HG02885 (cell line): ENCODE measurements at regions not wholly inside any gene's neighbourhood (a gene's known extent, or its start where the extent isn't known, plus 50 kb on each side); places are given as distances from the start of the nearest gene placed in this dataset.
A peak's percentile ranks its signal among the peaks of the same experiment; 100 is the strongest.
"Not testable (repeated sequence)": the region's sequence is repeated elsewhere in the genome, so short reads cannot be mapped to it uniquely, and the experiment has no call there.

Experiments used
- ATAC-seq: cut with Tn5 transposase; IDR thresholded peaks from one replicate; pipeline ENCODE4 v1.9.1; 2021; ENCODE audit warnings: mild to moderate bottlenecking; ENCODE audit not compliant: unreplicated experiment, poor library complexity

DNA sequence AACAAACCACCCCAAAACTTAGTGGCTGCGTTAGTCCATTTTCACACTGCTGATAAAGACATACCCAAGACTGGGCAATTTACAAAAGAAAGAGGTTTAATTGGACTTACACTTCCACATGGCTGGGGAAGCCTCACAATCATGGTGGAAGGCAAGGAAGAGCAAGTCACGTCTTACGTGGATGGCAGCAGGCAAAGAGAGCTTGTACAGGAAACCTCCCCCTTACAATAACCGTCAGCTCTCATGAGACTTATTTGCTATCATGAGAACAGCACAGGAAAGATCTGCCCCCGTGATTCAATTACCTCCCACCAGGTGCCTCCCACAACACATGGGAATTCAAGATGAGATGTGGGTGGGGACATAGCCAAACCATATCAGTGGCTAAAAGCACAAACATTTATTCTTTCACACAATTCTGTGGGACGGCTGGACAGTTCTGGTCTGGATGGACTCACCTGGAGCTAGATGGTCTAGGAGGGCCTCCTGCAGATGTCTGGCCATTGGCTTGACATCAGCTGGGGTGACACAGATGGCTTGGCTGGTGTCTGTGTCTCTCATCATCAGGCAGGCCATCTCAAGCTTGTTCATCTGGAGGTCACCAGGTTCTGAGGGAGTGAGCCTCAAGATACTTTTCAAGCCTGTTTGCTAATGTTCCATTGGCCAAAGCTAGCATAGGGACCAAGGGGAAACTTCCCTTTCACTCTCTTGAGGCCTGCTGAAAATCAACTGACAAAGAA lies 104.1 kb downstream of the SMIM20 start:
- ATAC-seq = not testable (repeated sequence)

DNA sequence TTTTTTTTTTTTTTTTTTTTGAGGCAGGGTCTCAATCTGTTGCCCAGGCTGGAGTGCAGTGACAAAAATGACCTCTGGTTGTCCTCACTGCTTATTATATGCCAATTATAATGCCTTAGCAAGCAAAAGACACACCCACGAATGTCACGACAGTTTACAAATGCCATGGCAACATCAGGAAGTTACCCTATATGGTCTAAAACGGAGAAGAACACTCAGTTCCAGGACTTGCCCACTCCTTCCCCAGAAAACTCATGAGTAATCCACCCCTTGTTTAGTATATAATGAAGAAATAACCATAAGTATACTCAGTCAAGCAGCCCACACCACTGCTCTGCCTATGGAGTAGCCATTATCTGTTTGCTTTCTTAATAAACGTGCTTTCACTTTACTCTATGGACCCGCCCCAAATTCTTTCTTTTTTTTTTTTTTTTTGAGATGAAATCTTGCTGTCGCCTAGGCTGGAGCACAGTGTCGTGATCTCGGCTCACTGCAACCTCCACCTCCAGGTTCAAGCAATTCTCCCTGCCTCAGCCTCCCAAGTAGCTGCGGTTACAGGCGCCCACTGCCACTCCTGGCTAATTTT lies 106.2 kb downstream of the SMIM20 start:
- no peak for ATAC-seq

DNA sequence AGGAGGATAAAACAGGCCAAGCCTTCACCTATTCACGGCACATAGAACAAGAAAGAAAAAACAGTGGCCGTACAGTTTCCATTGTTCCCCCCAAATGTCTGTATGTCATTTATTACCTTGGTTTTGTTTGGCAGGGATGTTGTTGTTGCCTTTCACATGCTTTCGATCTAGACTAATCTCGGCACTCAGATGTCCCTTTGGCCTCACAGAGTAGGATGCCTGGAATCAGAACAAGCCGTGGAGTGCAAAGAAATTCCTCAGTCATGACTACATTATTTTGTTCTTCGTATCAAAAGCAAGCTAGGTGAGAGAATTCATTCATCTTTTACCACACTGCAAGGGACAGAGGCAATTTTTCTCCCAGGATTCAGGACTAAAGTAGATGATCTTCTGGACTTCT lies 106.9 kb downstream of the SMIM20 start:
- ATAC-seq = no peak

DNA sequence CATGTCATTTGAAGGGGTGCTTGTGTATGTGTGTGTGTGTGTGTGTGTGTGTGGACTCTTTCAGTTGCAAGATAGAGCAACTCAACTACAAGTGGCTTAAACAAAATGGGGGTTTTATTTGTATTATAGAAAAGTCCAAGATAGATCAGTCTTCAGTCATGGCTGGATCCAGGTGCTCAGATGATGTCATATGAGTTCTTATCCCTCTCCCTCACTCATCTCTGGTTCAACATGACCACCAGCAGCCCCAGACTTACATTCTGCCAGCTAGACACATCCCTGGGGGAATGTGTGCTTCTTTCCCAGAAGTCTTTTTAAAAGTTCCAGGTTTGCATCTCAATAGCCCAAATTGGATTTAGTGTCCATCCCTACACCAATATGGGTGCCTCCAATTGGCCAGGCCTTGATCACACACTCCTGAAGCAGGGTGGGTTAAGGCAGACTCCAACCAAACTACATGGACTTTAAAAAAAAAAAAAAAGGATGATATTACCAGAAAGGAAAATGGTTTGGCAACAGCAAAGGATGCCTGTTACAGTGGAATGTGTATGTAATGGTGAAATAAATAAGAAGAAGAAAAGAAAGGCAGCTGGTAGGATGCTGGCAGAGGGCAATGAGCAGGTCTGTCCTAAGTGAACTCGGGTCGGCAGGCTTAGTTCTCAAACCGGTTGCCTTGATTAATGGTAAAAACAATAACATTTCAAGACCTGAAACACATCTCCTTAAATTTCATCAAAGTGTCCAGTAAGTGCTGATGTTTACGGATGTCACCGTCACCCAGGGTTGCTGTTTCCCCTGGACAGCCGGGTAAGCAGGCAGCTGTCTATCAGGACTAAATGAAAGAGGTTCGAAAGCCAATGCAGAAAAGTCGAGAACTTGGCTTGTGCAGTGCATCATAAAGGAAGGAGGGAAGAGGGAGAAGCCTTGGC lies 107.7 kb downstream of the SMIM20 start:
- no peak for ATAC-seq

DNA sequence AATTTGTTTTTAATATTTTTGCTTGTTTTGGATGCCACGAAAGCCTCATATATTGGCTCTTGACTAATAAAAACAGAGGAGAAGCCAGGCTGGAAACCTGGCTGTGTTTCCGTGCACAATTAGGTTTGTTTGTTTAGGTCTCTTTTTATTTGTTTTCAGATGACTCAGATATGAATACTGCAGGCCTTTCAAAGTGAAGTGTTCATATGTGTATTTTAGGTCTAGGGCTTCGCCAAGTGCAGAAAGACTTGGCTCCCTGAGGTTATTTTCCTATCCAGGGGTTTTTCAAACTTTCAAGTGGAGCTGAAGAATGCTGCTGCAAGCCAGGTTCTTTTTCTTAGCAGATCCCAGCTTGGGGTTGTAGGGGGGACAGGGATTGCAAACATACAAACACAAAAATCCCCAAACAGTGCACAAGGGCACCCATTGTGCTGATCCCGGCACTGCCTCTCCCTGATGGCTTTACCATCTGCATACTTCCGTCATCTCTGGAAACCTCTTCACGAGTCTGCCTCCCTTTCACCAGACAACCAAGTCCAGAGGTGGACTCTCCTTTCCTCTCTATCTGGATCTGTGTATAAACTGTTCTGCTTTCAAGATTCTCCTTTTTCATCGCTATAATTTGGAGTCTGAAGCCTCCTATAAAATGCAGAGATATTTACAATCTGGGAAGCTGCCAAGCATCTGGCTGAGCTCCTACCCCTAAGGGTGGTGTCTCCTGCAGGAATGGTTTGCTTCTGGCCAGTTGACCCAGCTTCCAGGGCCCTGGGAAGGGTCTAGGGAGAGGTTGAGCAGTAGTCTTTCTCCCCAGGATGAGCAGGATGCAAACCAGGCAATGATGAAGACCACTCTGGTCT lies 108.6 kb downstream of the SMIM20 start:
- no peak for ATAC-seq

DNA sequence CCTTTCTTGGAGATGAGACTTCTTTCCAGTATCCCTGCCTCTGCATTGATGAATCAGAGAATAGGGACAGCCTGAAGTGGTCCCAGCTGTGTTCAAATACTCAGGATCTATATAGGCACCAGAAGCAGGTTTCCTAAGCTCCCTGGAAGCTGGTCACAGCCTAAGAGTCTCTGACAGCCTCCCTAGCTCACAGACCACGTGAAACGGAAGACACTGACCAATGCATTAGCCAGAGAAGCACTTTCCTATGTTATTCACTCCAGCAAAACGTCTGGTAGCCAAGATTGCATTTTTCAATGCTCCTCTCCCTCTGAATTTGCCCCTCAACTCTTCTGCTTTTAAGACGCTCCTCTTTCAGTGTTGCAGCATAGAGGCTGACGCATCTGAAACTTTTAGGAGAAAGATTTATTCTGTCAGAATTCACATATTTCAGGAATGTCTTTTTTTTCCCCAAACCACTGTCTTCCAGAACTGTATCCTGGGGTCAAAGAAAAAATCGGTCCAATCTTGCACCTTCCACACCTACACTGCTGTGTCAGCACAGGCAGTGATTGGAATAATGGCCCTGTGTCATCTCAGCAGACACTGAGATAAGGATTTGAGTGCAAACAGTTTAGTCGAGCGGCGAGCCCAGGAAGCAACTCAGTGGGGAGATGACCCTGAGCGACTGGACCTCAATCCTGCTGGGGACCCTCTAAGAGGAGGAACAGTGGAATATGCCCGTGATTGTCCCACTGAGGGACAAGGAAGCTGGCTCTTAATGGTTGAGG lies 109.4 kb downstream of the SMIM20 start:
- no peak for ATAC-seq

DNA sequence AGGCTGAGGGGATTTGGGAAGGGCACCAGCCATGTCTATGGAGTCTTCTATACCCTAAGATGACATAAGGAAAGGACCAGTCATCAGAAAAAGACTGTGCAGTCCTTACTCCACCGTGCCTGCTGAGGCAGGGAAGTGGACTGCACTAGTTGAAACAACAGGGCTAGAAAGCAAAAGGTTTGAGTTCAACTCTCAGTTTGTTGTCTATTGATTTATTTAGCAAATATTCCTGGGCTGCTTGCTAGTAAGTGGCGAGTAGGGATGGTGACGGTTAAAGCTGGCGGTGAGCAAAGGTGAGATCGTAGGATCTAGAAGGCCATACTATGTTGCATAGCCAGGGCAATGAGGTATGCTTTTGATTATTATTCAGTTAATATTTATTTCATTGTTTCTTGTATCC lies 110.1 kb downstream of the SMIM20 start:
- no peak for ATAC-seq

DNA sequence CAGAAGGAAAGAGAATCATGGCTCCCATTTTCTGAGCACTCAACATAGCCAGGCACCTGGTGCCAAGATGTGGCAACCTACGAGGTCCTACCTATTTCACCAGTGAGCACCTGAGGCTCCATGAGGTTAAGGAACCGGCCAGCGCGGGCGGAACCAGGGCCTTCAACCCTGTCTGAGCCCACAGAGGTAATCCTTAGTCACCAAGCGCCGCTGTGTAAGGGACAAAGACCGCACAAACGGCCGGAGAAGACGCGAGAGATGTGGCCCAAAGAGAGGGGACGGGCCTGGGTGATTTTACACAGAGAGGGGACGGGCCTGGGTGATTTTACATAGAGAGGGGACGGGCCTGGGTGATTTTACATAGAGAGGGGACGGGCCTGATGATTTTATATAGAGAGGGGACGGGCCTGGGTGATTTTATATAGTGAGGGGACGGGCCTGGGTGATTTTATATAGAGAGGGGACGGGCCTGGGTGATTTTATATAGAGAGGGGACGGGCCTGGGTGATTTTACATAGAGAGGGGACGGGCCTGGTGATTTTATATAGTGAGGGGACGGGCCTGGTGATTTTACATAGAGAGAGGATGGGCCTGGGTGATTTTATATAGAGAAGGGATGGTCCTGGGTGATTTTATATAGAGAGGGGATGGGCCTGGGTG lies 114.2 kb downstream of the SMIM20 start:
- no peak for ATAC-seq

DNA sequence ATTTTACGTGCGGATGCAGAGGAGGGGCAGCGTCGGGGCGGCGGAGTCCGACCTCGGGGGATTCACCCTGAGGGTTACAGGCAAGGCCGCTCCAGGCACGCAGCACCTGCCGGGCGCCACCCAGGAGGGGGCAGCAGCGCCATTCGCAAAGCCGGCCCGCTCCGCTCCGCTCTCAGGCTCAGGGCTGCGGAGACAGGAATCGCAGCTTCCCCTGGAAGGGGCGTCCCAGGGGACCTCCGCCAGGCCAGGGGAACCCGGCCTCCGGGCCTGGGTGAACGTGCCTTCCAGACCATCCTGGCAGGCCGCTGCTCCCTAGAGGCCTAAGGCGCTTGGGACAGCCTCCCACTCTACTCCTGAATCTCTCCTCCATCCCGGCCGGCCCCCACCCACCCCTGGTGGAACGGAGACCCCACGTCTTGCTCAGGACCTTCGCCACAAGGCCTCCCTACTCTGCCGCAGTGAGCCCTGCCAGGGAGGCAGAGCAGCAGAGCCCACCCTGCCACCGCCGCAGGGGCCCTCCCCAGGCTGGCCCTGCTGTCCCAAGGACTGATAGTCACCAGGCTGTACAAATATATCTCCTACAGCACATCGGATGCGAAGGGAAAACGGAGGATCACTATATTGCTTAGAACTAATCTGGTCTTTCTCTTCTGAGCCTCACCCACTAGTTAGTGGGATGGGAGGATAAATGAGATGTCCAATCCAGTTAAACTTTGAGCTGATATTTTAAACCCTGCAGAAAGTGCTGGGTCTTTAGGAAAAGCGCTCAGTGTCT lies 115.0 kb downstream of the SMIM20 start:
- peak; percentile 92 for ATAC-seq

DNA sequence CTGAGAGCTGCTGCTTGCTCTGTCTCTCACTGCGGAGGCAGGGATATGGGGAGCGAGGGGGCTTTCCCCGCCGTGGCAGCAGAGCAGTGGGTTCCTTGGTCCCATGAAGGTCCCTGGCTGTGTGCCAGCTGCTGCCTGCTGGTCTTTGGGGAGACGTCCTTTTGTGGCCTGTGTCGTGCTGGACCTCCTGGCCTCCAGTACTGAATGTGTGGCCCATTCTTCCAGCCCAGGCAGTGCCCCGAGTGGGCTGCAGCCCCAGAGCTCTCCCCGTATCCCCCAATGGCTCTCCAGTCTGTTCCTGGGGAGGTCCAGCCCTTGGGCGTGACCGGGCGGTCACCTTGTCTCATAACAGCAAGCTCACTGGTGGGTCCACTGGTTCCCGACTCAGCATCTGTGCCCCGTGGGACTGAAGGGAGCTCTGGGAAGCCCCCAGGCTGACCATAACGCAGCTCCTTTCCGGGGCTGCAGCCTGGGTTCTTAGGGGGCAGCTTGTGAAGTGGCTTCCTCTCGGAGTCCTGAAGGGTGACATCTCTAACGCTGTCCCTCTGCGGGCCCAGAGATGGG lies 115.6 kb downstream of the SMIM20 start:
- no peak for ATAC-seq

DNA sequence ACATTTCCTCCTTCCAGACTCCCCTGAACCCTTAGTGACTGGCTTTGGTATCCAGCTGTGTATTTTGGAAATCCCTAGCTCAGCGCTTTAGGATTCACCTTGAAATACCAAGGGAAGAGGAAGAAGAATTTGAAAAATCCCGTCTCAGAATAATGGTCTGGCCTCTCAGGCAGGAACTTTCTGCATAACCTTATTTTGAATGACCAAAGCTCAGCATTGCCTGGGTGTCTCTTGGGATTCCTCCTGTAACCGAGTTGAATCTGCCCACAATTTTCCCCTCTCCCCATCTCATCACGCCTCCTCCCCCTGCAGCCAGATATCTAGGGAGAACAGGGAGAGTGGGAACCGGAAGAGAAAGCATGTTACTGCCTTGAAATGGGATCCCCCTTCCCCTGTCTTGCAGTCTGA lies 116.2 kb downstream of the SMIM20 start:
- ATAC-seq = no peak

DNA sequence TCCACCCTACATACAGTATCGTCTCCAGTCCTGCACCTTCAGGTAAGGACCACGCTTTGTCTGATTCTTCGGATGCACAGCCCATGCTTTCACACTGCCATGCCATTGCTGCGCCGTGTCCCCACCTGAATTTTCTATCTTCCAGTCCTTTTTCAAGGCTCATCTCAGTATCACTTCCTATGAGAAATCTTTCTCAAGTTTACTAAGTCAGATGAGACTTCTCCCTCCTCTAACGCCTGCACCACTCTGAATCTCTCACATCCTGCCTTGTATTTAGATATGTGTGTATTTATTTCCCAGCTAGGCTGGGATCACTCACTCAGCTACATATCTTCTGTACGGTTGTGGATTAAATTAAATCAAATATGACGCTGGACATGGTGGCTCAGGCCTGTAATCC lies 116.8 kb downstream of the SMIM20 start:
- ATAC-seq = no peak

DNA sequence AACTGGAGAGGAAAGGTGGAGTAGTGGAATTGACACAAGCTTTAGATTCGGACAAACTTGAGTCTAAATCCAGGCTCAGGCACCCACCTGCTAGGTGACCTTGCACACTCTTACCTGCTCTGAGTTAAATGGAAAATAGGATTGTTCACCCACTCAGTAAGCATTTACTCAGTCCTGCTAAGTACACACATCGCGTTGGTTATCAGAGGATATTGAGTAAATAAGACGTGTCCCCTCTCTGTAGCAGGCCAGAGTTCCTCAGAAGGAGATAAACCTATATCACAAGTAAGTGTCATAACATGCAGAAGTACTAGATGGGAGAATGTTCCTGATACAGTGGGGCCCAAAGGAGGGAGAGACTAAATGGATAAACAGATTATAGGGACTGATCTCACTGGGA lies 117.7 kb downstream of the SMIM20 start:
- no peak for ATAC-seq

DNA sequence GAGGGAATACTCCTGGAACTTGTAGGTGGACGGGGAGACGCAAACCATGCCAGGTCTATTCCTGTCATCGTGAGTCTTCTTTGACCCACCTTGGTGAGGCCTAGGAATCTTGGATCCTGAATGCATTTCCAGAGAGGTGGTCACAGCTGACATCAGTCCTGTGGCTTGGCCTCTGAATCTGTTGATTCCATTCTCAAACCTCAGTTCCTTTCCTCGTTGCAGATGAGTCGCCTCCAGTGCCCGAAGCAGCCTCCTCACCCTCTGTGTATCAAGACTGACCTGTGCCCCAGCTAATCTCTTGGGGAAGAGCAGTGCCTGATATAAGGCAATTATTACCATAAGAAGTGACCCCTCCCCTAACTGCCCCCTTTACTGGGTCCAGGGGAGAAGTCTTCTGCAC lies 118.1 kb downstream of the SMIM20 start:
- no peak for ATAC-seq

DNA sequence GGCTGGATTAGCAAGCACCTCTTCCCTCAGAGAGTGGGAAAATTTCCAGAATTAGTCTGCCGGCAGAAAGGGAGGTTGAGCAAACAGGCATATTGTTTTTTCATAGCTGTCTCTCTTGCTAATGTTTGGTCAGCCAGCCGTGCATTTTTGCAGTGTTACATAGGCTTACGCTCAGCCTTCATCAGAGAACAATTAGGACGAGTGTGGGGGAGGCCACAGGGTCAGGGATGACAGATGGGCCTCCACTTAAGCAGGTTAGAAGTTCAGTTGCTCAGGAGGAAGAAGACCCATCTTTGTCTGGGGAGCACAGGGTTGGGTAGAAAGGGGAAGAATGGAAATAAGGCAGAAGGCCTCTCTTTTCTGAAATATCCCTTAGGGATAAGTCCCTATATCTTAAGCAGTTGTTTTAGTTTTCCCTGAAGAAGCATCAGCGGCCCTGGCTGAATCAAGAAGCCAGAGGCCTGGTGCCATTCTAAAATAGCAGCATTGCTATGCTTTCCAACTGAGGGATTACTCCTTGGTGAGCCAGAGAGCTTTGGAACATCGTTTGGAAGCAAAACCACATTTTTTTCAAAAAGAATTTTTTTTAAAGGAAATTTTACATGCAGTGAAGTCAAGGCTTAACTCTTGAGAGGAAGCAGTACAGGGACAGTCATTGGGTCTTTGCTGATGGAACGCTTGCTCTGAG lies 118.8 kb downstream of the SMIM20 start:
- no peak for ATAC-seq

DNA sequence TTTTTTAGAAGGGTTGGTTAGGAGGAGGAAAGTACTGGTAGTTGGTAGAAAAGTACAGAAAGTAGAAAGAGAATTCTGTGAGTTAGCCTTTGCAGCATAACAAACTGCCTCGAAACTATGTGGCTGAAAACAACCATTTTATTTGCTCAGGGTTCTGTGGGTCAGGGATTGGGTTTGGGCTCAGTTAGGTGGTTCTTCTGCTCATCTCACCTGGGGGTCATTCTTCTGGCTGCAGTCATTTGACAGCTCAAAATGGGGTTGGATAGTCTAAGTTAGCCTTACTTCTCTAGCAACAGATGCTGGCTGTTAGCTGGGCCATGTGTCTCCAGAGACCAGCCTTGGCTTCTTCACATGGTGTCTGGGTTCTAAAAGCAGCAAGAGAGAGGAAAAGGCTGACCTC lies 119.4 kb downstream of the SMIM20 start:
- no peak for ATAC-seq

DNA sequence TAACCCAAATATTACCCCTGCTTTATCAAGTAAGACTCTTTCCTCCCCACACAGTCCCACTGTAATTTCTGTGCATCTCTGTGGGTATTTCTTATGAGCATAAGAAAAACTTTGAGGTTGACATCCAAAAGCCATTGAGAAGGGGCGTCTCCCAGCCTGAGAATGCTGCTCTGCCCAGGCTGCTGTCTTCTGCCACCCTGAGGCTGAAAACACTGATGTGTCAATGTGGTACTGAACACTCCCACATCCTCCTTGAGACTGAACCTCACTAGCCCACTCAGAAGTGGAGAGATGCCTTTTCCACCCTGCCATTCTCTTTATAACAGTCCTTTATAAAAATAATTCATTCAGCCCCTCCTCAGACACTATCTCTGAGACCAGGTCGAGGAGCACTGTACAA lies 120.8 kb downstream of the SMIM20 start:
- no peak for ATAC-seq
